ENCODE measurements at regions not wholly inside any gene's neighbourhood (a gene's known extent, or its start where the extent isn't known, plus 50 kb on each side); places are given as distances from the start of the nearest gene placed in this dataset.

DNA sequence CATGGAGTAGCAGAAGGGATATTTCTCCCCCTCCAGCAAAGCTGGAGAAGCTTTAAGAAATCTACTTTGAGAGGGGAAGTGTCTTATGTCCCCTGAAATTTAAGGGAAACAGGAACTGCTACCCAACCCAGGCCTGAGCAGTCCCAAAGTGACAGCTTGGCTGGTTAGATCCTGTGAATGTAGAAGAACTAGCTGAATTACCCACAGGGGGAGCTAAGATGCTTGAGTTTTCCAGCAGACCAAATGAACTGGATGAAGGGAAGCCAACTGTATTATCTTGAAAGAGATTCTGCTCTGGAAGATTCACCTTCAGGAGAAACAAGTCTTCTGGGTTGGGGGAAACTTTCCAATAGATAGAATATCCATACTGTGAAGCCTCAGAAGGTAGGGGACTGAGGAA, 303.3 kb upstream of the MMS22L start:
- Histone ChIP-seq H3K4me1 (no peaks in the 10 kb centered on the region), H3K4me3 (no peak overlapping the region), H3K27me3 (no peaks in the 10 kb centered on the region), H3K9me3 (no peaks in the 10 kb centered on the region), H3K27ac (no peak overlapping the region), H3K36me3 (no peaks in the 10 kb centered on the region)
- TF ChIP-seq EP300 (IDR thresholded peaks at IDR 0.05) (no peak), POLR2A (IDR thresholded peaks at IDR 0.05) (no peak), CTCF (IDR thresholded peaks at IDR 0.05) (no peak), POLR2AphosphoS5 (IDR thresholded peaks at IDR 0.05) (no peak)
- intact Hi-C loops (cut with DNase I) = no loop called here
- DNase-seq = no peak

GRCh38 chr6:97591955-97592354, 308.9 kb upstream of the MMS22L start:
- DNase-seq = no peak
- H3K36me3 ChIP-seq = no peaks in the 10 kb centered on the region
- no peak for TF ChIP-seq EP300 (IDR thresholded peaks at IDR 0.05)
- no peak for TF ChIP-seq POLR2A (IDR thresholded peaks at IDR 0.05)
- TF ChIP-seq CTCF (IDR thresholded peaks at IDR 0.05) = no peak
- TF ChIP-seq POLR2AphosphoS5 (IDR thresholded peaks at IDR 0.05) = no peak
- H3K27me3 ChIP-seq = no peaks in the 10 kb centered on the region
- no peaks in the 10 kb centered on the region for H3K4me1 ChIP-seq
- H3K9me3 ChIP-seq = no peaks in the 10 kb centered on the region
- H3K4me3 ChIP-seq = no peak overlapping the region
- intact Hi-C loops (cut with DNase I) = no loop called here
- H3K27ac ChIP-seq = no peak overlapping the region
- WGBS, 2 donors = 27 to 31% methylated on average over 6 of the region's 6 CpGs

DNA sequence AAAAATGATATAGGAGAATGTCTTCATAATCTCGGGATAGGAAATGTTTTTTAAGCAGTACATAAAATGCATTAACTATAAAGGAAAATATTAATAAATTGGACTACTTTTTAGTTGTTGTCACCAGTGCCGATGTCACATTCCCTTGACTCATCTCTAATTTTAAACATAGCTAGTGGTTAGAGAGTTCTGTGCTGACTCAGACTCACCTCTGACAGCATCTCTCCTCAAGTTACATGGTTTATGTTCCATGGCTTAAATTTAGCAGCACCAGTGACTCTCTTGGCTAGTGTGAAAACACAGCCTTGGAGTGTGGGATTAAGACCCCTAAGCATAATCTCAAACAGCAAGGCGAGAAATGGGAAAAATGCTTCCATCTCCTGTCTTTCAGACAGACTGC, 311.8 kb upstream of the MMS22L start:
- no peak for TF ChIP-seq POLR2AphosphoS5 (IDR thresholded peaks at IDR 0.05)
- no peak for TF ChIP-seq CTCF (IDR thresholded peaks at IDR 0.05)
- no peak for TF ChIP-seq POLR2A (IDR thresholded peaks at IDR 0.05)
- no peak for TF ChIP-seq EP300 (IDR thresholded peaks at IDR 0.05)
- intact Hi-C loops (cut with DNase I) = no loop called here
- H3K27me3 ChIP-seq = no peaks in the 10 kb centered on the region
- H3K9me3 ChIP-seq = no peaks in the 10 kb centered on the region
- H3K4me3 ChIP-seq = no peak overlapping the region
- DNase-seq = no peak
- H3K4me1 ChIP-seq = no peaks in the 10 kb centered on the region
- 83 to 86% methylated on average over 3 of the region's 3 CpGs for WGBS, 2 donors
- no peaks in the 10 kb centered on the region for H3K36me3 ChIP-seq
- H3K27ac ChIP-seq = no peak overlapping the region

- Histone ChIP-seq H3K4me3 (no peak overlapping the region), H3K4me1 (no peaks in the 10 kb centered on the region), H3K36me3 (no peaks in the 10 kb centered on the region), H3K27me3 (no peaks in the 10 kb centered on the region), H3K27ac (no peak overlapping the region), H3K9me3 (no peaks in the 10 kb centered on the region)
- DNase-seq = no peak
- TF ChIP-seq POLR2A (IDR thresholded peaks at IDR 0.05) = no peak
- no peak for TF ChIP-seq EP300 (IDR thresholded peaks at IDR 0.05)
- TF ChIP-seq POLR2AphosphoS5 (IDR thresholded peaks at IDR 0.05) = no peak
- no peak for TF ChIP-seq CTCF (IDR thresholded peaks at IDR 0.05)
- intact Hi-C loops (cut with DNase I) = no loop called here
Observed at GRCh38 chr6:97621111-97621510, 338.1 kb upstream of the MMS22L start.

- Histone ChIP-seq H3K27me3 (no peaks in the 10 kb centered on the region), H3K27ac (no peak overlapping the region), H3K36me3 (no peaks in the 10 kb centered on the region), H3K4me3 (peak overlapping the region in 3 of 4 donors; percentile 4 to 24 (median 23)), H3K4me1 (peaks cover 0 to 9% (median 6%) of the 10 kb centered on the region in 4 donors), H3K9me3 (no peaks in the 10 kb centered on the region)
- 54 to 57% methylated on average over 7 of the region's 7 CpGs for WGBS, 2 donors
- intact Hi-C loops (cut with DNase I) = no loop called here
- no peak for TF ChIP-seq EP300 (IDR thresholded peaks at IDR 0.05)
- no peak for TF ChIP-seq CTCF (IDR thresholded peaks at IDR 0.05)
- TF ChIP-seq POLR2AphosphoS5 (IDR thresholded peaks at IDR 0.05) = no peak
- no peak for TF ChIP-seq POLR2A (IDR thresholded peaks at IDR 0.05)
- no peak for DNase-seq
Observed at GRCh38 chr6:97626671-97627441, 343.8 kb upstream of the MMS22L start.

Data from sigmoid colon (tissue), 6 donors.